HG03045 (cell line): ENCODE measurements at regions not wholly inside any gene's neighbourhood (a gene's known extent, or its start where the extent isn't known, plus 50 kb on each side); places are given as distances from the start of the nearest gene placed in this dataset.
"Not testable (repeated sequence)": the region's sequence is repeated elsewhere in the genome, so short reads cannot be mapped to it uniquely, and the experiment has no call there.

Source experiments
- ATAC-seq: cut with Tn5 transposase; IDR thresholded peaks from one replicate; pipeline ENCODE4 v1.9.1; 2021; ENCODE audit warnings: mild to moderate bottlenecking, moderate library complexity; ENCODE audit not compliant: unreplicated experiment

GRCh38 chr13:56009418-56009817 lies 1131.3 kb upstream of the PRR20A start:
- ATAC-seq = no peak

GRCh38 chr13:56012644-56013043 lies 1128.1 kb upstream of the PRR20A start:
- ATAC-seq = no peak

- no peak for ATAC-seq
Observed at GRCh38 chr13:56015919-56016318, 1124.8 kb upstream of the PRR20A start.

- no peak for ATAC-seq
Observed at GRCh38 chr13:56019606-56020005, 1121.1 kb upstream of the PRR20A start.

- no peak for ATAC-seq
Observed at GRCh38 chr13:56020425-56020824, 1120.3 kb upstream of the PRR20A start.

GRCh38 chr13:56039992-56040391 lies 1100.7 kb upstream of the PRR20A start:
- no peak for ATAC-seq

GRCh38 chr13:56066321-56066720 lies 1074.4 kb upstream of the PRR20A start:
- no peak for ATAC-seq

GRCh38 chr13:56102641-56103040 lies 1038.1 kb upstream of the PRR20A start:
- no peak for ATAC-seq

GRCh38 chr13:56110751-56111150 lies 1030.0 kb upstream of the PRR20A start:
- ATAC-seq = no peak

- no peak for ATAC-seq
Observed at GRCh38 chr13:56134524-56134923, 1006.2 kb upstream of the PRR20A start.

GRCh38 chr13:56166864-56167263 lies 973.9 kb upstream of the PRR20A start:
- no peak for ATAC-seq

- no peak for ATAC-seq
Observed at GRCh38 chr13:56168581-56168980, 972.1 kb upstream of the PRR20A start.

GRCh38 chr13:56173346-56173745 lies 967.4 kb upstream of the PRR20A start:
- ATAC-seq = no peak

GRCh38 chr13:56182598-56182997 lies 958.1 kb upstream of the PRR20A start:
- no peak for ATAC-seq

- ATAC-seq = no peak
Observed at GRCh38 chr13:56187331-56187730, 953.4 kb upstream of the PRR20A start.

- not testable (repeated sequence) for ATAC-seq
Observed at GRCh38 chr13:56188582-56188981, 952.1 kb upstream of the PRR20A start.

GRCh38 chr13:56189439-56189838 lies 951.3 kb upstream of the PRR20A start:
- no peak for ATAC-seq

GRCh38 chr13:56189978-56190377 lies 950.7 kb upstream of the PRR20A start:
- ATAC-seq = no peak

- no peak for ATAC-seq
Observed at GRCh38 chr13:56198350-56198749, 942.4 kb upstream of the PRR20A start.

- no peak for ATAC-seq
Observed at GRCh38 chr13:56201834-56202233, 938.9 kb upstream of the PRR20A start.

- no peak for ATAC-seq
Observed at GRCh38 chr13:56216221-56216620, 924.5 kb upstream of the PRR20A start.

- no peak for ATAC-seq
Observed at GRCh38 chr13:56247692-56248091, 893.0 kb upstream of the PRR20A start.

GRCh38 chr13:56271686-56272085 lies 869.0 kb upstream of the PRR20A start:
- ATAC-seq = no peak
